Caco-2 (cell line): ENCODE measurements at regions not wholly inside any gene's neighbourhood (a gene's known extent, or its start where the extent isn't known, plus 50 kb on each side); places are given as distances from the start of the nearest gene placed in this dataset.

Experiments
- BruUV-seq: library from RNA; stranded (reverse); fragments of 400-500 nt; replicated peaks from 2 replicates; lab custom pipeline; 2021; lab: Mats Ljungman, UMichigan
- CTCF ChIA-PET: fragments of 300-600 bp; sonication (Branson Sonifier 250); formaldehyde crosslinking; loops from one replicate; lab custom pipeline; 2022; ENCODE audit warnings: antibody characterized with exemption; lab: Charles Lee
- POLR2A ChIA-PET: fragments of 300-600 bp; sonication (Branson Sonifier 250); formaldehyde crosslinking; loops from one replicate; lab custom pipeline; 2022; ENCODE audit warnings: antibody characterized with exemption; lab: Charles Lee
- DNase-seq, 2 experiments: peaks; one replicate each; pipeline versions ENCODE4 v3.0.0 to v3.0.0-alpha.2; 2020 to 2022
- H3K27me3 ChIP-seq: replicated peaks from 2 replicates; pipeline ENCODE4 v1.6.0; 2011; ENCODE audit warnings: low read length; ENCODE audit not compliant: control insufficient read depth, insufficient read depth
- H3K36me3 ChIP-seq: 2 replicates; pipeline ENCODE4 v1.5.1; 2011; ENCODE audit warnings: low read length; ENCODE audit not compliant: control insufficient read depth, insufficient read depth
- H3K4me1 ChIP-seq: fragments of 250-450 bp; sonication (Bioruptor Pico); 2 replicates; pipeline ENCODE4 v1.5.1; 2020; ENCODE audit warnings: mild to moderate bottlenecking
- H3K4me3 ChIP-seq: 2 replicates; pipeline ENCODE4 v1.5.1; 2011; ENCODE audit warnings: low read depth, mild to moderate bottlenecking, control low read depth, low read length
- H3K9me3 ChIP-seq: fragments of 250-450 bp; sonication (Bioruptor Pico); 2 replicates; pipeline ENCODE4 v1.5.1; 2020; ENCODE audit warnings: mild to moderate bottlenecking, moderate library complexity
- H3K27ac Mint-ChIP-seq: one replicate; pipeline ENCODE4 v1.8.0; 2022; ENCODE audit warnings: mixed read lengths; ENCODE audit not compliant: unreplicated experiment
- H3K27me3 Mint-ChIP-seq: one replicate; pipeline ENCODE4 v1.8.0; 2022; ENCODE audit warnings: mixed read lengths; ENCODE audit not compliant: insufficient read depth, unreplicated experiment
- H3K36me3 Mint-ChIP-seq: one replicate; pipeline ENCODE4 v1.8.0; 2022; ENCODE audit warnings: mild to moderate bottlenecking, mixed read lengths; ENCODE audit not compliant: insufficient read depth, unreplicated experiment
- H3K4me1 Mint-ChIP-seq: one replicate; pipeline ENCODE4 v1.8.0; 2022; ENCODE audit warnings: low read depth, mixed read lengths; ENCODE audit not compliant: unreplicated experiment
- H3K4me3 Mint-ChIP-seq: one replicate; pipeline ENCODE4 v1.8.0; 2022; ENCODE audit warnings: mild to moderate bottlenecking, moderate library complexity, mixed read lengths; ENCODE audit not compliant: unreplicated experiment
- H3K9me3 Mint-ChIP-seq: one replicate; pipeline ENCODE4 v1.8.0; 2022; ENCODE audit warnings: mixed read lengths; ENCODE audit not compliant: unreplicated experiment
- CTCF ChIP-seq, 2 experiments: fragments of 200-600 bp in 1 of 2; IDR thresholded peaks; 1 replicate in 1 of 2; 2 replicates in 1 of 2; pipeline versions ENCODE4 v1.5.1 to v1.8.0; 2011 to 2022; ENCODE audit warnings: antibody characterized with exemption in 1 of 2, control low read depth in 1 of 2, inconsistent platforms in 1 of 2, low read depth in 1 of 2, low read length in 1 of 2, mild to moderate bottlenecking in 1 of 2, moderate library complexity in 1 of 2; ENCODE audit not compliant: insufficient read depth in 1 of 2, severe bottlenecking in 1 of 2, unreplicated experiment in 1 of 2
- intact Hi-C: fragments of 100-400 bp; cut with micrococcal nuclease; formaldehyde crosslinking; loops from one replicate; pipeline ENCODE4 v1.10.0; 2022; ENCODE audit not compliant: unreplicated experiment

- Histone ChIP-seq H3K4me1 (no peaks in the 10 kb centered on the region), H3K4me3 (no peak overlapping the region), H3K27me3 (no peaks in the 10 kb centered on the region), H3K9me3 (peaks cover 7% of the 10 kb centered on the region; the same call in 1 of the 2 replicates), H3K36me3 (no peaks in the 10 kb centered on the region)
- peaks cover 9% of the 10 kb centered on the region for H3K27me3 Mint-ChIP-seq
- peaks cover 20% of the 10 kb centered on the region for H3K9me3 Mint-ChIP-seq
- TF ChIP-seq CTCF (IDR thresholded peaks at IDR 0.05; ENCODE audit: insufficient read depth in 1 of 2, low read depth in 1 of 2, low read length in 1 of 2, severe bottlenecking in 1 of 2, unreplicated experiment in 1 of 2): no peak
- CTCF ChIA-PET: no interaction called here
- H3K27ac Mint-ChIP-seq: no peak overlapping the region
- DNase-seq: no peak
- no TSS peak for BruUV-seq
- H3K4me1 Mint-ChIP-seq: no peaks in the 10 kb centered on the region
- POLR2A ChIA-PET: no interaction called here
- H3K4me3 Mint-ChIP-seq: no peak overlapping the region
- no peaks in the 10 kb centered on the region for H3K36me3 Mint-ChIP-seq
- intact Hi-C loops: no loop called here
Observed at GRCh38 chr16:17683281-17683680, 212.5 kb upstream of the XYLT1 start.

GRCh38 chr16:17676171-17676570 lies 205.4 kb upstream of the XYLT1 start:
- H3K27me3 Mint-ChIP-seq: peaks cover 15% of the 10 kb centered on the region
- Histone ChIP-seq H3K4me1 (no peaks in the 10 kb centered on the region), H3K9me3 (peaks cover 7% of the 10 kb centered on the region; the same call in 1 of the 2 replicates), H3K27me3 (no peaks in the 10 kb centered on the region), H3K4me3 (no peak overlapping the region), H3K36me3 (no peaks in the 10 kb centered on the region)
- intact Hi-C loops: no loop called here
- no peak for DNase-seq
- TF ChIP-seq CTCF (IDR thresholded peaks at IDR 0.05; ENCODE audit: insufficient read depth in 1 of 2, low read depth in 1 of 2, low read length in 1 of 2, severe bottlenecking in 1 of 2, unreplicated experiment in 1 of 2): no peak
- no TSS peak for BruUV-seq
- H3K27ac Mint-ChIP-seq: no peak overlapping the region
- POLR2A ChIA-PET: no interaction called here
- H3K4me3 Mint-ChIP-seq: no peak overlapping the region
- no peaks in the 10 kb centered on the region for H3K36me3 Mint-ChIP-seq
- no peaks in the 10 kb centered on the region for H3K4me1 Mint-ChIP-seq
- CTCF ChIA-PET: no interaction called here
- H3K9me3 Mint-ChIP-seq: peaks cover 20% of the 10 kb centered on the region

GRCh38 chr16:17668386-17668785 lies 197.6 kb upstream of the XYLT1 start:
- Mint-ChIP-seq H3K9me3 (no peaks in the 10 kb centered on the region), H3K27ac (no peak overlapping the region), H3K36me3 (no peaks in the 10 kb centered on the region), H3K4me1 (no peaks in the 10 kb centered on the region), H3K4me3 (no peak overlapping the region), H3K27me3 (peaks cover 6% of the 10 kb centered on the region)
- TF ChIP-seq CTCF (IDR thresholded peaks at IDR 0.05; ENCODE audit: insufficient read depth in 1 of 2, low read depth in 1 of 2, low read length in 1 of 2, severe bottlenecking in 1 of 2, unreplicated experiment in 1 of 2): no peak
- H3K4me1 ChIP-seq: no peaks in the 10 kb centered on the region
- intact Hi-C loops: no loop called here
- H3K4me3 ChIP-seq: no peak overlapping the region
- CTCF ChIA-PET: no interaction called here
- POLR2A ChIA-PET: no interaction called here
- no peaks in the 10 kb centered on the region for H3K36me3 ChIP-seq
- no peak for DNase-seq
- BruUV-seq: no TSS peak
- no peaks in the 10 kb centered on the region for H3K27me3 ChIP-seq
- no peaks in the 10 kb centered on the region for H3K9me3 ChIP-seq
